ENCODE measurements at regions not wholly inside any gene's neighbourhood (a gene's known extent, or its start where the extent isn't known, plus 50 kb on each side); places are given as distances from the start of the nearest gene placed in this dataset.

DNA sequence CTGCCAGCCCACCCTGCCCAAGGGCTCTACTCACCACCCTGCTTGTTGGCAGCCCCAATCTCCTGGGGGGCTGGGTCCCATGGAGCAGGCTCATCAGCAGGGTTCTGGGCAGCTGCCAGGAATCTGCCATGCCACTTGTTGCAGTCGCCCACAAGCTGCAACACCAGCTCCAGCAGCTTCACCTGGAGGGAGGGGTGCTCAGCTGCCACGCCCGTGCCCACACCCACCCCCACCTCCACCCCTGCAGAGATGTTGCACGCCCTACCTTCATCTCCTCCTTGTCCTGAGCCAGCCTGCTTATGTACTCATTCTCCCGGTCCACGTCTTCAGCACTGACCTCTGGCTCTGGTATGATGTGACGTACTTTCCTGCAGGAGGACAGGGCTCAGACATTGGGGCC, 77.9 kb upstream of the C2CD4B start:
- Mint-ChIP-seq H3K36me3 (no peaks in the 10 kb centered on the region), H3K27ac (no peak overlapping the region), H3K4me1 (peaks cover 5% of the 10 kb centered on the region; the same call in 1 of the 2 replicates), H3K4me3 (no peak overlapping the region), H3K9me3 (peaks cover 3% of the 10 kb centered on the region), H3K27me3 (ENCODE audit: low read depth) (peaks cover 4% of the 10 kb centered on the region; the same call in 1 of the 2 replicates)
- CTCF ChIA-PET: interaction anchor here (1.1 to 5.8 kb wide), 3 partner anchors 11 to 63 kb away, joined by 5 to 62 read pairs (median 24); no protein-coding TSS in a partner anchor
- no peak for DNase-seq (ENCODE audit: low spot score)
- no peak for ATAC-seq
- TF ChIP-seq ZNF219 (CRISPR knock-in tag; IDR thresholded peaks at IDR 0.05; ENCODE audit: borderline replicate concordance) (no peak), CREM (CRISPR knock-in tag; IDR thresholded peaks at IDR 0.05) (no peak), NR3C1 (CRISPR knock-in tag; conservative IDR thresholded peaks at IDR 0.05; ENCODE audit: low read depth) (no peak), ZNF671 (CRISPR knock-in tag; IDR thresholded peaks at IDR 0.05) (no peak)
- TF ChIP-seq, protein P1, sequence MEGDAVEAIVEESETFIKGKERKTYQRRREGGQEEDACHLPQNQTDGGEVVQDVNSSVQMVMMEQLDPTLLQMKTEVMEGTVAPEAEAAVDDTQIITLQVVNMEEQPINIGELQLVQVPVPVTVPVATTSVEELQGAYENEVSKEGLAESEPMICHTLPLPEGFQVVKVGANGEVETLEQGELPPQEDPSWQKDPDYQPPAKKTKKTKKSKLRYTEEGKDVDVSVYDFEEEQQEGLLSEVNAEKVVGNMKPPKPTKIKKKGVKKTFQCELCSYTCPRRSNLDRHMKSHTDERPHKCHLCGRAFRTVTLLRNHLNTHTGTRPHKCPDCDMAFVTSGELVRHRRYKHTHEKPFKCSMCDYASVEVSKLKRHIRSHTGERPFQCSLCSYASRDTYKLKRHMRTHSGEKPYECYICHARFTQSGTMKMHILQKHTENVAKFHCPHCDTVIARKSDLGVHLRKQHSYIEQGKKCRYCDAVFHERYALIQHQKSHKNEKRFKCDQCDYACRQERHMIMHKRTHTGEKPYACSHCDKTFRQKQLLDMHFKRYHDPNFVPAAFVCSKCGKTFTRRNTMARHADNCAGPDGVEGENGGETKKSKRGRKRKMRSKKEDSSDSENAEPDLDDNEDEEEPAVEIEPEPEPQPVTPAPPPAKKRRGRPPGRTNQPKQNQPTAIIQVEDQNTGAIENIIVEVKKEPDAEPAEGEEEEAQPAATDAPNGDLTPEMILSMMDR (IDR thresholded peaks at IDR 0.05): no peak
- TF ChIP-seq, protein P2, sequence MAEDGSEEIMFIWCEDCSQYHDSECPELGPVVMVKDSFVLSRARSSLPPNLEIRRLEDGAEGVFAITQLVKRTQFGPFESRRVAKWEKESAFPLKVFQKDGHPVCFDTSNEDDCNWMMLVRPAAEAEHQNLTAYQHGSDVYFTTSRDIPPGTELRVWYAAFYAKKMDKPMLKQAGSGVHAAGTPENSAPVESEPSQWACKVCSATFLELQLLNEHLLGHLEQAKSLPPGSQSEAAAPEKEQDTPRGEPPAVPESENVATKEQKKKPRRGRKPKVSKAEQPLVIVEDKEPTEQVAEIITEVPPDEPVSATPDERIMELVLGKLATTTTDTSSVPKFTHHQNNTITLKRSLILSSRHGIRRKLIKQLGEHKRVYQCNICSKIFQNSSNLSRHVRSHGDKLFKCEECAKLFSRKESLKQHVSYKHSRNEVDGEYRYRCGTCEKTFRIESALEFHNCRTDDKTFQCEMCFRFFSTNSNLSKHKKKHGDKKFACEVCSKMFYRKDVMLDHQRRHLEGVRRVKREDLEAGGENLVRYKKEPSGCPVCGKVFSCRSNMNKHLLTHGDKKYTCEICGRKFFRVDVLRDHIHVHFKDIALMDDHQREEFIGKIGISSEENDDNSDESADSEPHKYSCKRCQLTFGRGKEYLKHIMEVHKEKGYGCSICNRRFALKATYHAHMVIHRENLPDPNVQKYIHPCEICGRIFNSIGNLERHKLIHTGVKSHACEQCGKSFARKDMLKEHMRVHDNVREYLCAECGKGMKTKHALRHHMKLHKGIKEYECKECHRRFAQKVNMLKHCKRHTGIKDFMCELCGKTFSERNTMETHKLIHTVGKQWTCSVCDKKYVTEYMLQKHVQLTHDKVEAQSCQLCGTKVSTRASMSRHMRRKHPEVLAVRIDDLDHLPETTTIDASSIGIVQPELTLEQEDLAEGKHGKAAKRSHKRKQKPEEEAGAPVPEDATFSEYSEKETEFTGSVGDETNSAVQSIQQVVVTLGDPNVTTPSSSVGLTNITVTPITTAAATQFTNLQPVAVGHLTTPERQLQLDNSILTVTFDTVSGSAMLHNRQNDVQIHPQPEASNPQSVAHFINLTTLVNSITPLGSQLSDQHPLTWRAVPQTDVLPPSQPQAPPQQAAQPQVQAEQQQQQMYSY (CRISPR knock-in tag; IDR thresholded peaks at IDR 0.05): no peak
- TF ChIP-seq, protein P3, sequence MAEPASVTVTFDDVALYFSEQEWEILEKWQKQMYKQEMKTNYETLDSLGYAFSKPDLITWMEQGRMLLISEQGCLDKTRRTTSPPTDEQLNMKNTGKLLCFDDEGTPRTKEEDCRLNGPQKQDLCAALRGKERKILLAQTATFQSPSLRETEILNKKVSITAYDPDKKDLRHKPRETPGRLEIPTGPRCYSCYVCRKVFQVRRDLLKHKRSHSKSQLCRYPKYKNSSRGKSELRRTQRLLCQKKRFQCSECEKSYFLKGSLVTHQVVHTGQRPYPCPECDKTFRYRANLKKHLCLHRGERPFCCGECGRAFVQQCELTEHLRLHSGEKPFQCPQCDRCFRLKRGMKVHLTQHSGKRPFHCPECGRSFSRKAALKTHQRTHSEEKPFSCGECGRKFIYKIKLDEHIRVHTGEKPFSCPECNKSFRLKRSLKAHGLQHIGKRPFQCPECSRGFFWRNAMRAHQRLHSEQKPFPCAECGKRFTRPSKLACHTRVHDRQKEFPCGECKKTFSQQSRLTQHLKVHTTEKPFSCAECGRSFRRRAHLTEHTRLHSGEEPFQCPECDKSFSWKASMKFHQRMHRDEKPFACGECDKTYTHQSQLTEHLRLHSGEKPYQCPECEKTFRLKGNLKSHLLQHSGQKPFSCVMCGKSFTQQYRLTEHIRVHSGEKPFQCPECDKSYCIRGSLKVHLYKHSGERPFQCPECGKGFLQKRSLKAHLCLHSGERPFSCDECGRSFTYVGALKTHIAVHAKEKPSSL (CRISPR knock-in tag; conservative IDR thresholded peaks at IDR 0.05): no peak
- TF ChIP-seq, protein P4, sequence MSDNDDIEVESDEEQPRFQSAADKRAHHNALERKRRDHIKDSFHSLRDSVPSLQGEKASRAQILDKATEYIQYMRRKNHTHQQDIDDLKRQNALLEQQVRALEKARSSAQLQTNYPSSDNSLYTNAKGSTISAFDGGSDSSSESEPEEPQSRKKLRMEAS (CRISPR knock-in tag; IDR thresholded peaks at IDR 0.05): no peak
- TF ChIP-seq, protein P5, sequence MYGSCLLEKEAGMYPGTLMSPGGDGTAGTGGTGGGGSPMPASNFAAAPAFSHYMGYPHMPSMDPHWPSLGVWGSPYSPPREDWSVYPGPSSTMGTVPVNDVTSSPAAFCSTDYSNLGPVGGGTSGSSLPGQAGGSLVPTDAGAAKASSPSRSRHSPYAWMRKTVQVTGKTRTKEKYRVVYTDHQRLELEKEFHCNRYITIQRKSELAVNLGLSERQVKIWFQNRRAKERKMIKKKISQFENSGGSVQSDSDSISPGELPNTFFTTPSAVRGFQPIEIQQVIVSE (CRISPR knock-in tag; IDR thresholded peaks at IDR 0.05; ENCODE audit: borderline replicate concordance): no peak
- TF ChIP-seq, protein P6, sequence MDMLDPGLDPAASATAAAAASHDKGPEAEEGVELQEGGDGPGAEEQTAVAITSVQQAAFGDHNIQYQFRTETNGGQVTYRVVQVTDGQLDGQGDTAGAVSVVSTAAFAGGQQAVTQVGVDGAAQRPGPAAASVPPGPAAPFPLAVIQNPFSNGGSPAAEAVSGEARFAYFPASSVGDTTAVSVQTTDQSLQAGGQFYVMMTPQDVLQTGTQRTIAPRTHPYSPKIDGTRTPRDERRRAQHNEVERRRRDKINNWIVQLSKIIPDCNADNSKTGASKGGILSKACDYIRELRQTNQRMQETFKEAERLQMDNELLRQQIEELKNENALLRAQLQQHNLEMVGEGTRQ (CRISPR knock-in tag; IDR thresholded peaks at IDR 0.05): no peak
- TF ChIP-seq, protein P7, sequence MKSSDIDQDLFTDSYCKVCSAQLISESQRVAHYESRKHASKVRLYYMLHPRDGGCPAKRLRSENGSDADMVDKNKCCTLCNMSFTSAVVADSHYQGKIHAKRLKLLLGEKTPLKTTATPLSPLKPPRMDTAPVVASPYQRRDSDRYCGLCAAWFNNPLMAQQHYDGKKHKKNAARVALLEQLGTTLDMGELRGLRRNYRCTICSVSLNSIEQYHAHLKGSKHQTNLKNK (CRISPR knock-in tag; IDR thresholded peaks at IDR 0.05): no peak
- TF ChIP-seq, protein P8, sequence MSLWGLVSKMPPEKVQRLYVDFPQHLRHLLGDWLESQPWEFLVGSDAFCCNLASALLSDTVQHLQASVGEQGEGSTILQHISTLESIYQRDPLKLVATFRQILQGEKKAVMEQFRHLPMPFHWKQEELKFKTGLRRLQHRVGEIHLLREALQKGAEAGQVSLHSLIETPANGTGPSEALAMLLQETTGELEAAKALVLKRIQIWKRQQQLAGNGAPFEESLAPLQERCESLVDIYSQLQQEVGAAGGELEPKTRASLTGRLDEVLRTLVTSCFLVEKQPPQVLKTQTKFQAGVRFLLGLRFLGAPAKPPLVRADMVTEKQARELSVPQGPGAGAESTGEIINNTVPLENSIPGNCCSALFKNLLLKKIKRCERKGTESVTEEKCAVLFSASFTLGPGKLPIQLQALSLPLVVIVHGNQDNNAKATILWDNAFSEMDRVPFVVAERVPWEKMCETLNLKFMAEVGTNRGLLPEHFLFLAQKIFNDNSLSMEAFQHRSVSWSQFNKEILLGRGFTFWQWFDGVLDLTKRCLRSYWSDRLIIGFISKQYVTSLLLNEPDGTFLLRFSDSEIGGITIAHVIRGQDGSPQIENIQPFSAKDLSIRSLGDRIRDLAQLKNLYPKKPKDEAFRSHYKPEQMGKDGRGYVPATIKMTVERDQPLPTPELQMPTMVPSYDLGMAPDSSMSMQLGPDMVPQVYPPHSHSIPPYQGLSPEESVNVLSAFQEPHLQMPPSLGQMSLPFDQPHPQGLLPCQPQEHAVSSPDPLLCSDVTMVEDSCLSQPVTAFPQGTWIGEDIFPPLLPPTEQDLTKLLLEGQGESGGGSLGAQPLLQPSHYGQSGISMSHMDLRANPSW (CRISPR knock-in tag; conservative IDR thresholded peaks at IDR 0.05; ENCODE audit: low read depth): no peak
- POLR2A ChIA-PET: no interaction called here
